Cerebellar nuclear complex (tissue), 1 donor: ENCODE measurements at regions not wholly inside any gene's neighbourhood (a gene's known extent, or its start where the extent isn't known, plus 50 kb on each side); places are given as distances from the start of the nearest gene placed in this dataset.

Source experiments
- DNase-seq, 2 experiments: peaks; one replicate each; lab custom pipeline; 2025; lab: John Stamatoyannopoulos, UW

DNA sequence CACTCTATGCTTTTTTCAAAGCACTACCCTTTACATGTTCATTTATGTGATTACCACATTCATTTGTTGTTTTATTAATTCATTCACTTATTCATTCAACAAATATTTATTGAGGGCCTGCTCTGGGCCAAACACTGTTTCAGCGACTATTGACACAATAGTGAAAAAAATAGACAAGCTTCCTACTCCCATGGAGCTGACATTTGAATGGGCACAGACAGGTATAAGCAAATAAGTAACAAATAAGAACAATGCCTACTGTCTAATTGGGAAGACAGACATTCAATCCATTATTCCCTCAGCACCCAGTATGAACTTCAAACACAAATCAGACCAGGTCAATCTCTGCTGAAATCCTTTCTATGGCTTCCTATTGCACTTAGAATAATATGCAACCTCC, 156.9 kb upstream of the NR3C1 start:
- DNase-seq = no peak

DNA sequence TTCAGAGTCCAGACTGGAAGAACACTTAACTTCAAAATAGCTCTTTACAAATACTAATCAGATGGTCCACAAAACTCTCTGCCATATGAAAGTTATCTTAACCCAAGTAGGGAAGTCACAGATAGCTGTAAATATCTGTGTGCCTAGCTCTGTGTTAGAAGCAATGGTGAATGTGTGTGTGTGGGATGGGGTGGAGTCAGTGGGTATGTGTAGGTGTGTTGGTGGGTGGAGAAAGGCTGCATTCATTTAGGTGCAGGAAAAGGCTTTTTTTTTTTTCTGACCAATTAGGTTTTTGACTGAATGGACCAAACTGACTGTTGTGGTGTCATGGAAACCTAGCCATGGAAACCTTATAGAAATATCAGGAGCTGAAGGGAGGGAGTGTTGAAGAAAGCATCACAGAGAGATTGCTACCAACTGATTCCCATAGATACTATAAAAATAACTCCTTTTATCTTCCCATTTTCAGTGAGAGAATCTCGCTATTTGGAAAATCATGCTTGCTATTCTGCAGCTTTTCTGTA, 156.2 kb upstream of the NR3C1 start:
- no peak for DNase-seq

DNA sequence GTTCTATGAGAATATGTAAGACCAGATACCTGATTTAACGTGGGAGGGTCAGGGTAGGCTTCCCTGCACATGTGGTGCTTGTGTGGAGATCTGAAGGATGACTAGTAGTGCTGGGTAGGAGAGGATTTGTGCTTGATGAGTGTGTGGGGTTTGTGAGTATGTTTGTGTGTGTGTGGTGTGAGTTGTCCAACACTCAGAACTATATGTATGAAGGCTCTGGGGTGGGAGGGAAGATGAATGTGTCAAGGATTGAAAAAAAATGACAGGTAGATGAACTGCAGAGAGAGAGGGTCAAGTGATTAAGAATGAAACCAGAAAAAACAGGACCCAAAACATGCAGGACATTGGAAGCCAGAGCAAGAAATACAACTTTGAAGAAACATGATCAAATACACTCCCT, 154.6 kb upstream of the NR3C1 start:
- no peak for DNase-seq

DNA sequence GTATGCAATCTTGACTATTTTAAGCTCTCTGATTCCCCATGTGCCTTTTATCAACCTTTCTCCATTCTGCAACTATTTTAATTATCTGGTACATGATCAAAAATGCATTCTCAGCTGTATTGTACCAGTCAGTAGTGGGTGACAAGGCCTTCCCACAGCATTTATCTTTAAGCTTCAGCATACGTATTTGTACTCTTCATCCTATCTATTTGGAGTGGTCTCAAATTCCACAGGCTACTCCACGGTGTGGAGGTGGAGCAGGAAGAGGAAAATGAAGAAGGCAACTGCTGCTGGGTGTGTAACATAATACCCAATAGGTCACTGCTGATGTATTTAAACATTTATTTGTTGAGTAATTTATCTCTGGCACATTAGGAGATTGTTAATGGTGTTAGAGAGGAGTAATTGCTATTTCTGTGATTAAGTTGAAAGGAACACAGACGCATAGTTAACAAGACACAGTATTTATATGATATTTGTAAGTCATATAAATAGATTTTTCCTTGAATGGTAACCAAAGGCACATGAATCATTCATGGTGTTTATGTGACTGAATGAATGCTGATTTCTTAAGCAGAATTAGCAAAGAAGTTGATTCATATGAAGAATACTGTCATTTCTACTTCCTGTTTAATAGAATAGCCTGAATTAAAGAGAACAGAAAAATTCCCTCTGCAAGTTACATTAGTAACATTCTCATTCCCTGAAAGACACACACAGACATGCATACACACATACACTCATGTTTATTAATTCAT, 153.8 kb upstream of the NR3C1 start:
- DNase-seq = no peak

DNA sequence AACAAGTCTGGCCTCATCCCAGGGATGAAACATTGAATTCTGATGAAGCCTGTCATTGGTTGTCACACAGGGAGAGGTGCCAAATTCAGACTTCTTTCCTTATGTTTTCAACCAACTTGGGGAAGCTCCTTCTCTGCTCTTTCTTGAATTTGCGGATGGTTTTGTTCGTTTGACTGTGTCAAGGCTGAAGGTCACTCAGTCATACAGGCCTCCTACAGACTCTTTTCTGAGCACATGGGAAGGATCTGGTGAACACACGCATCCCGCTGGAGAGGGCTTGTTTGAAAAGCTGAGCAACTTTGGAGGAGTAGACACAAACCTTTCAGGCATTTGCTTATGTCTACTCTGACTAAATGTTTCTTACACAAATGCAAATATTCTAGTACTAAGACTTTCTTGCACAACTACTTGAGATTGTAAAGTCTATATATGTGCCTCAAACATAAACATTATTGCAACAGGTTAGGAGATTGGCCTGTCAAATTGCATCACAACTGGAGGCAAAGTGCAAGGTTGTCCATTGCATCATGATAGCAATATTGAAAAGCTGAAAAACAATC, 151.5 kb upstream of the NR3C1 start:
- DNase-seq = no peak

DNA sequence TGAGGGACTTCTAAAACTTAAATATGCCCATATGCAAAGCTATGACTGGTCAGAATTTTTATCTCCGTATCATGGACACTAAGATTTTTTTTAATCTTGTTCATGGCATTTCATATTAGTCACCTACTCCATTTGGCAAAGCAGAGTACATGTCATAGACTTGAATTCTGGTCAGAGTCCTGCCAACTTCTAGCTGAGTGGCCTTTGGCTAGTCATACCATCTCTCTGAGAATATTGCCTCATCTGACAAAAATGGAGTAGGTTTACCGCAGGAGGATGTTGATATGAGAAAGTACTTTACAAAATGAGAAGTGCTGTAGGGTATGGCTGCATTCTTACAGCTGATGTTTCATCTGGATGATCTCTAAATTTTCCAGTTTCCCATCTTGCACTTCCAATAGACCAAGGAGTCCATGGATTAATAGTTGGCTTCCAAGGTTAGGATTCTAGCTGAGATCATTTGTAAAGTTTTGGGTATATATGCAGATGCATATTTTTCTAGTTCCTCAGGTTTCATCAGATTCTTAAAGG, 150.8 kb upstream of the NR3C1 start:
- no peak for DNase-seq

DNA sequence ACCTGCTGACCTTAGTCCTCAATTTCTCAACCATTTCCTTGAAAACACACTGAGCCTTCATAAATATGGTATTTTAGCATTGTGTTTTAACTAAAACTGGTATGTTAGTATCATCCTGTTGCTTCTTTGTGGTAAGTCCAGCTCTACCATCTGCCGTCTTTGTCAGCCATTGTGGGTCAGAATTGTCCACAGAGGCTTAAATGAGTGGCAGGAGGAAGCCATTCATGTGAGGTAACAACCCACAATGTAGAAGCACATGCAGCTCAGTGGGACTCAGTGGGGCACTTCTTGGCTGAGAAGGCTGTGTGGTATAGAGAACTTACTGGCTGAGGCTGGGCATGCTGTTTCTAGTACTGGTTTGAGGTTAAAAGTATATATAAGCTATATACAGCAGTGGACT, 149.2 kb upstream of the NR3C1 start:
- no peak for DNase-seq

DNA sequence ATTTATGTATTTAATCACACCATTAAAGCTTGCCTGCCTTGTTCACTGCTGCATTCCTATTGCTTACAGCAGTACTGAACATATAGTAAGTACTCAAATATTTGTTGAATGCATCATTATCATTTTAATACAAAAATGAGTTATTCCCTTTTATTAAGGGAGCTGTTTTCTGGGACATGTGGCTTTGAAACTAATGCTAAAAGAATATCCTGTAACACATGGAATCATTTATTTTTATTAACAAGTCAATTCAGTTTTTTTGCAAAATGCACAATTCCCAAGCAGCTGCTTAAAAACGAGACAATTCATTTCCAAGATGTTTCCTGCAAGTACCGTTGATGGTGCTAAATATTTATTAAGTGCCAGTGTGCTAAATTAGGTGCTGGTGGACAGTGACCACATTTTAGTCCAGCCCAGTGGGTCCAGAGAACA, 148.3 kb upstream of the NR3C1 start:
- no peak for DNase-seq

DNA sequence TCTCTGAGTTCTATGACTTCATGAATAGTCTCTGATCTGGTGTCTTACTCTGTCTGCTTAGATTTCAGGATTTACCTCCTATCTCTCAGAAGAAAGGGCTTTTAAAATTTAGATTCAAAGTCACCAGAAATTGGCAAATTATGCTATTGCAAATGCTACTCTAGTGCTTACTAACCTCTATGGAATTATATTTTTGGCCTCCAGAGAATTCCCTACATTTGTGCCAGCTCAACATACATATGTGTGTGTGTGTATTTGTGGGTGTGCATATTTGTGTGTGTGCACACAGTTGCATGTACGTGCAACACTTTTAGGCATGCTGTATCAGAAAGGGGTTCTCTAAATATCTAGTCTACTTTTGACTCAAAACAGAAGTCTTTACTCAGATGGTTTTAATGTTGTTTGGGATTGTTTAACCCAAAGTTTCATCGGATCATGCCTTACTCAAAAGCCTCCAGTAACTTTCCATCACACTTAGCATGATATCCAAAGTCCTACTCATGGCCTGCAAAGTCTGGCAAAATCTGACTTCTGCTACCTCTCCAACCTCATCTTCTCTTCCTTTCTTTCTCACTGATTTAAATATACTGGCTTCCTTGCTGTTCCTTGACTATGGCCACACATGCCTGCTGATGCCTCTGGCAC, 147.6 kb upstream of the NR3C1 start:
- no peak for DNase-seq

DNA sequence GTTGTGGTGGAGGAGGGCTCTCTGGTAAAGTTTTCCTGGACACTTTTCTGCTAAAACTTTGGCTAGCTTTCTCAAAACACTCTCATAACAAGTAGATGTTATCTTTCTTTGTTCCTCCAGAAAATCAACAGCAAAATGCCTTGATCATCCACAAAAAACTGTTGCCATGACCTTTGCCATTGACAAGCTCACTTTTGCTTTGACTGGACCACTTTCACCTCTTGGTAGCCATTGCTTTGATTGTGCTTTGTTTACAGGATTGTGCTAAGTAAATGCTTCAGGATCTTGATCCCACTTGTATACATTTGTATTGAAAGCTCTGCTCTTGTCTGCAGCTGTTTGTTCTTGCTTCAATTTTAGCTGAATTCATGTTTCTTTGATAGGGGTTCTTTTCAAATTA, 143.9 kb upstream of the NR3C1 start:
- no peak for DNase-seq

DNA sequence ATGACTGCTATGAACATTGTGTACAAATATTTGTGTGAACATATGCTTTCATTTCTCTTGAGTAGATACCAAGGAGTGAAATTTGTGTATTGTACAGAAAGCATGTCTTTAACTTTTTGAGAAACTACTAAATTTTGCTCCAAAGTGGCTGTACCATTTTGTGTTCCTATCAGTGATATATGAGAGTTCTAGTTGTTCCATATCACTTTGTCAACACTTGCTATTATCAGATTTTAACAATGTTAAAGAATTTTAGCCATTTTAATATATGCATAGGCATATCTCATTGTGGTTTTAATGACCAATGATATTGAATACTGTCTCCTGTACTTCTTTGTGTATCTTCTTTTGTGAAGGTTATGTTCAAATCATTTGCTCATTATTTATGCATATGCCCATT, 142.9 kb upstream of the NR3C1 start:
- no peak for DNase-seq

DNA sequence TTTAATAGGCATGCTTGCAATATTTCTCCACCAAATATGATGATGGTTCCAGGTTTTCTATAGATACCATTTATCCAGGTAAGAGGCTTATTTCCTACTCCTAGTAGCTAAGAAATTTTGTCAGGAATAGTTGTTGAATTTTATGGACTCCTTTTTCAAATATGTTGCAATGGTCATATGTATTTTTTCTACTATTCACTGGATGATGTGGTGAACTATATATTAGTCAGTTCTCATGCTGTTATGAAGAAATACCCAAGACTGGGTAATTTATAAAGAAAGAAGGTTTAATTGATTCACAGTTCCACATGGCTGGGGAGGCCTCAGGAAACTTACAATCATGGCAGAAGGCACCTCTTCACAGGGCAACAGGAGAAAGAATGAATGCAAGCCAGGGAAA, 141.1 kb upstream of the NR3C1 start:
- DNase-seq = no peak

DNA sequence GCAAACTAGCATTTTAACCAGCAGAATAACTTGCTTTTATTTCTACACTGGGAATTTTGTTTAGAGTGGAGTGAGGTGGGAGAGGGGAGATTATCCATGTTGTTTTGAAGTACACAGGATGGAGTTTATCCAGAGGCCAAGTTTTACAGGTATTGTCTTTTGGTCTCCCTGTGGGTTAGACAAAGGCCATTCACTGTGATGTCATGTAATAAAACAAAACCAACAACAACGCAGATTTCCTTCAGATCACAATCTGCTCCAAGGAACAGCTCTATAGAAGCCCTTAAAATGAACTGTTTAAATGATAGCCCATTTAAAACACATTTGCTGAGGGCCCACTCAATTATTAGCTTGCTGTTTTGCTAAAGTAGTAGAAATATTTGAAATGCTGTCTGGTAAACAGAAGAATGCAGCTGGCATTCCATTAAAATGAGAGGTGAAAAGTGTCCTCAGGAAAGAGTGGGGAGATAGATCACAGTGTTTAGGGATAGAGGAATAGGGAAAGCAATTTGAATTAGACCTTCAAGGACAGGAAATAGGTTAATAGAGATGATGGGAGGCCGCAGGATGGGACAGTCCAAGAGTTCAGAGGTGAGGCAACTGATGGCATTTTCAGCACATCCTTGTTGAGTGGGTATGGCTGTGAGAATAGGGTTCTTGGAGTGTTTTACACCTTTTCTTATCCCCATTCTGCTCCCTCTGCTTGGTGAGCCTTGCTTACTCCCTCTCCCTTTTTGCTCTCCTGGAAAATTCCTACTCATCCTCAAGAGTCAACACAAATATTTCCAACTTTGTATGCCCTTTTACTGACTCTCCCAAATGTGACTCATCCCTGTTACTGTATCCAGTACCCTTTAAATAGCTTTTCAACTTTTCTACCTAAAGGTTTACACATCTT, 140.1 kb upstream of the NR3C1 start:
- no peak for DNase-seq

DNA sequence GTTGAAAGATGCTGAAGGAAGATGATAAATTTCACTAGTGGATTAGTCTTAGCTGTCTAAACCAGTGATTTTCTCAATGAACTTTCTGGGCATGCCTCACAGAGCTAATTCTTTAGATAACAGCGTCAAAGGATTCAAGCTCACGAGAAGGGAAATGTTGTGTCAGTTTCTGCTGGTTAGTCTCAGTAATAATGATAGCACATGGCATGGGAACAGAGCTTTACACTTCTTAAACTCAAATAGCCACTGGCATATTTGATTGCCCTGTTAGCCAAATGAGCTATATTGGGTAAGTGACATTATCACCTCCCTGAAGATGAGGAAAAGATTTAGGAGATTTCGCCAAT, 139.3 kb upstream of the NR3C1 start:
- no peak for DNase-seq

DNA sequence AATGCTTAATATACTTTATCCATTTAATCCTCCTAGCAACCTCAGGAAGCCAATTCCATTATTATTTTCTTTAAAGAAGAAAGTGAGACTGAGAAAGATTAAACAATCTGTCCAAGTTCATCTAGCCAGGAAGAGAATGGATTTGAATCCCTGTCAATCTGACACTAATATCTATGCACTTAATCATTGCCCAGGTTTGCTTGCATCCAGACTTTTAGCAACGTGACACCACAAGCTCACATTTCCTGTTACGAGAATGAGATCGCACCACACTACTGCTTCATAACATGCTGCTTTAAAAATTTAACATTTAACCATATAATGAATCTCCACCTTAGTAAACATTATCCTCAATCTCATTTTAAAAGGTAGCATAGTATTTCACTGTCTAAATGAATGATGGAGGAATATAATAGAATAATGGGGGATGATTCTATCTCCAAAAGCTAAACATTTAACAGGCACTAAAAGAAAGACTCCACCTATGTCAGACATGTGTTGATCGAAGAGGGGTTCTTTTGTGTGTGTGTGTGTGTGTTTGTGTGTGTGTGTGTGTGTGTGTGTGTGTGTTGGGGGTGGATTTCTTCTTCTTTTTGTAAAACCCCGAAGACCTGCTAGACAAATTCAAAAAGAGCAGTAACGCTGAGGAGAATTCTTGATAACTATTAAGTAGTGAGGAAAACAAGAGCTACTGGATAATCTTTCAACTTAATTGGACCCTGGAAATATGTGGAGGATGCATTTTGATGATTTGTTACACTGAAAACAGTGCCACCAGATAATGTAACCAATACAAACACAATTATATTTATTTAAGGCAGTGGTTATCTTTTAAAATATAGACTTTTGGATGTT, 138.7 kb upstream of the NR3C1 start:
- DNase-seq = no peak

DNA sequence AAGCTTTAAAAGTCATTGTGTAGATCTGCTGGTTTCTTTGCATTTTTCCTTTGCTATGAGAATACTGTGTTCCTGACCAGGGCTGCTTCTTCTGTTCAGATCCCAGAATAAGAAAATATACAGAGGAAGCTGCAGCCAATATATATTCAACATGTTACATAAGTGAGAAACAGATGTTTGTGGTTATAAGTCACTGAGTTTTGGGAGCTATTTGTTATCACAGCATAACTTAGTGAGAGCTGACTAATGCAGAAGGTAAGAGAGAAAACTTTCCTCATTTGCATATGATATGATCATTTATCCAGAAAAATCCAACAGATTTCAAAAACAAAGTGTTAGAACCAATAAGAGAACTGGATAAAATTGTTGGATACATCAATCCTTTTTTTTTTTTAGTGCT, 136.3 kb upstream of the NR3C1 start:
- DNase-seq = no peak

DNA sequence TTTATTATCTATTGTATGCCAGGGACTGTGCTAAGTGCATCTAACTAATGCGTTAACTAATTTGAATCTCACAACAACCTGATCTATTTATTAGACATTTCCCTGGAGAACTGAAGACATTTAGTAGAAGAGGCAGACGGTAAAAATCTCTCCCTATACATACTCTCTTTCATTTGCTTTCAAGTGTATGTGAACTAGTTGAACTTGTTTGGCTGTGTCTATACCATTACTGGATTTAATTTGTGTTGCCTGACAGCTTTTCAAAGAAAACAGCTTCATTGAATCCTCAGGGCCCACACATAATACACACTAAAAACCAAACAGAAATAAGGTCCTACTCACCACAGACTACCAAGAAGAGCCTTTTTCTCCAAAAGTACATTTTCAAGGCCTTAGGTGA, 133.6 kb upstream of the NR3C1 start:
- no peak for DNase-seq

DNA sequence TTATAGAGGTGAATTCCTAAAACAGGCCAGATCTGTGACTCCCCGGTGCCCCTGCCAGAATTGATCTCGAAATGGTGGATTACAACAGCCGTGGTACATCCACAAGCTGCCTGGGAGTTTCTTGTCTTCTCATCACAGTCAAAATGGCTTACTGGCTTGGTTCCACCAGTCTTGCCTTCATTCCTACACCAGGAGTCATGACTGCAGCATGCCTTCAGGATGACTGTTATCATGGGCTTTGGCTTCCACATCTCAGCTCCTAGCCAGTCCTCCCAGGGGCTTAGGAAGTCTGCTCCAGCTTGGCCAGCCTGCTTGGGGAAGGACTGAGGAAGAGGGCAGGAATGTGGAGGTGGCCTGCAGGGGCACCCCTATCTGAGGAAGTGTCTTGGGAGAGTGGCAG, 132.9 kb upstream of the NR3C1 start:
- no peak for DNase-seq

DNA sequence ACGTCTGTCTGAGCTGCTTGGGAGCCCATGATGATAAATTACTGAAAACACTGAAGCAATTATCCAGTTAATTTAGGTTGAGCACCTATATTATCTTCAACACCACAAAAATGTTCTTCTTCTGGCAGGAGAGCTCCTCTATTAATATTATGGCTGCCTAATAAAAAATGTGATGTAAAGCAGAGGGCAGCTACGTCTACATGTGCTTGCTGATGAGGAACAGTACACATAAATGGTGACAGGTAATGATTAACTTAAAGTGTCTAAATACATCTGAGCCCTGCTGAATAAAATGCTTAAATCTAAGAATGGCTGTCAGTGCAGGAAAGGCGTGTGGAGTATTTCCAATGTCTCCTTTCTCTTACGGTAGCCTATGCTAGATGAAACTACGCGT, 131.3 kb upstream of the NR3C1 start:
- DNase-seq = no peak

DNA sequence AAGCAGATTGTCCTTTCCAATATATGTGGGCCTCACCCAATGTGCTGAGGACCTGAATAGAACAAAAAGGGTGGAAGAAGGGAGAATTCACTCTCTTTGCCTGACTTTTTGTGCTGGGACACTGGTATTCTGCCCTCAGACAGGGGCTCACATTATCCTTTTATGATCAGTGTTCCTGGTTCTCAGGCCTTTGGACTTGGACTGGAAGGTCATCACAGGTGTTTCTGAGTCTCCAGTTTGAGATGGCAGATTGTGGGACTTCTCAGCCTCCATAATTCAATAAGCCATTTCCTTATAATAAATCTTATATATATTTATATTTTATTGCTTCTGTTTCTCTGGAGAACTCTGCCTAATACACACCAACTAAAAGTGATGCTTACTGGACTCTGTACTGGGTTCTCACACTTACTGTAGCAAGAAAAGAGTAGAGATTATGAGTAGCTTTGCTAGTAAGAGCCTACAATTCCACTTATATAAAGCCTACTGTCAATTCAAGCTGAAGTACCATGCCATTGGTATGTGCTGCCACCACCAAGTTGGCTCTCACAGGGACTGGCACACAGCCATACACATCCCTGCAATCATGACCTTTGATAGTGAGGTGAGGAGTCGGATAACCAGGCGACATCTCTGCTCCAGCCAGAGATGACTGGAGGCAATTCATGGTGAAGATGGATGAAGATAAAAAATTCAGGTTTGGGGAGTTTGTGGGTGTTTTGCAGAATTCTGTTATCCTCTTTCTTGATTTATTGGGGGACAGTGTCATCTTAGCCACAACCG, 130.7 kb upstream of the NR3C1 start:
- no peak for DNase-seq
